ENCODE measurements at regions not wholly inside any gene's neighbourhood (a gene's known extent, or its start where the extent isn't known, plus 50 kb on each side); places are given as distances from the start of the nearest gene placed in this dataset.

- no peak overlapping the region for H3K27ac Mint-ChIP-seq
- H3K36me3 Mint-ChIP-seq (ENCODE audit: insufficient read depth) = no peaks in the 10 kb centered on the region
- H3K4me3 Mint-ChIP-seq (ENCODE audit: low read depth) = no peak overlapping the region
- H3K9me3 Mint-ChIP-seq (ENCODE audit: low read depth) = no peaks in the 10 kb centered on the region
- no peak for DNase-seq (ENCODE audit: low spot score, unreplicated experiment)
- H3K4me1 Mint-ChIP-seq (ENCODE audit: low read depth) = no peaks in the 10 kb centered on the region
- peaks cover 16% of the 10 kb centered on the region for H3K27me3 Mint-ChIP-seq
- no peak for TF ChIP-seq CTCF (IDR thresholded peaks at IDR 0.05; ENCODE audit: unreplicated experiment)
Observed at GRCh38 chr14:104420990-104421389, 158.6 kb upstream of the C14orf180 start.

- Mint-ChIP-seq H3K4me1 (ENCODE audit: low read depth) (no peaks in the 10 kb centered on the region), H3K9me3 (ENCODE audit: low read depth) (no peaks in the 10 kb centered on the region), H3K27ac (no peak overlapping the region), H3K36me3 (ENCODE audit: insufficient read depth) (no peaks in the 10 kb centered on the region), H3K27me3 (peaks cover 15% of the 10 kb centered on the region), H3K4me3 (ENCODE audit: low read depth) (no peak overlapping the region)
- no peak for TF ChIP-seq CTCF (IDR thresholded peaks at IDR 0.05; ENCODE audit: unreplicated experiment)
- DNase-seq (ENCODE audit: low spot score, unreplicated experiment) = no peak
Observed at GRCh38 chr14:104421401-104421821, 158.2 kb upstream of the C14orf180 start.

GRCh38 chr14:104421892-104422828 lies 157.4 kb upstream of the C14orf180 start:
- Mint-ChIP-seq H3K4me3 (ENCODE audit: low read depth) (no peak overlapping the region), H3K9me3 (ENCODE audit: low read depth) (no peaks in the 10 kb centered on the region), H3K4me1 (ENCODE audit: low read depth) (no peaks in the 10 kb centered on the region), H3K27ac (no peak overlapping the region), H3K27me3 (peaks cover 12% of the 10 kb centered on the region), H3K36me3 (ENCODE audit: insufficient read depth) (no peaks in the 10 kb centered on the region)
- TF ChIP-seq CTCF (IDR thresholded peaks at IDR 0.05; ENCODE audit: unreplicated experiment) = no peak
- DNase-seq (ENCODE audit: low spot score, unreplicated experiment) = no peak

GRCh38 chr14:104422837-104423681 lies 156.5 kb upstream of the C14orf180 start:
- no peak overlapping the region for H3K27ac Mint-ChIP-seq
- H3K4me3 Mint-ChIP-seq (ENCODE audit: low read depth) = no peak overlapping the region
- H3K36me3 Mint-ChIP-seq (ENCODE audit: insufficient read depth) = no peaks in the 10 kb centered on the region
- no peak for DNase-seq (ENCODE audit: low spot score, unreplicated experiment)
- no peaks in the 10 kb centered on the region for H3K4me1 Mint-ChIP-seq (ENCODE audit: low read depth)
- peaks cover 12% of the 10 kb centered on the region for H3K27me3 Mint-ChIP-seq
- no peaks in the 10 kb centered on the region for H3K9me3 Mint-ChIP-seq (ENCODE audit: low read depth)
- TF ChIP-seq CTCF (IDR thresholded peaks at IDR 0.05; ENCODE audit: unreplicated experiment) = no peak

GRCh38 chr14:104423701-104424405 lies 155.7 kb upstream of the C14orf180 start:
- DNase-seq (ENCODE audit: low spot score, unreplicated experiment) = no peak
- no peak for TF ChIP-seq CTCF (IDR thresholded peaks at IDR 0.05; ENCODE audit: unreplicated experiment)
- H3K27me3 Mint-ChIP-seq = peaks cover 14% of the 10 kb centered on the region
- H3K27ac Mint-ChIP-seq = no peak overlapping the region
- no peaks in the 10 kb centered on the region for H3K4me1 Mint-ChIP-seq (ENCODE audit: low read depth)
- no peaks in the 10 kb centered on the region for H3K36me3 Mint-ChIP-seq (ENCODE audit: insufficient read depth)
- no peak overlapping the region for H3K4me3 Mint-ChIP-seq (ENCODE audit: low read depth)
- no peaks in the 10 kb centered on the region for H3K9me3 Mint-ChIP-seq (ENCODE audit: low read depth)
